ENCODE measurements at regions not wholly inside any gene's neighbourhood (a gene's known extent, or its start where the extent isn't known, plus 50 kb on each side); places are given as distances from the start of the nearest gene placed in this dataset.
"Not testable (repeated sequence)": the region's sequence is repeated elsewhere in the genome, so short reads cannot be mapped to it uniquely, and the experiment has no call there.

- FAIRE-seq: no peak
Observed at GRCh38 chr11:98600786-98601773, 419.7 kb upstream of the CNTN5 start.

DNA sequence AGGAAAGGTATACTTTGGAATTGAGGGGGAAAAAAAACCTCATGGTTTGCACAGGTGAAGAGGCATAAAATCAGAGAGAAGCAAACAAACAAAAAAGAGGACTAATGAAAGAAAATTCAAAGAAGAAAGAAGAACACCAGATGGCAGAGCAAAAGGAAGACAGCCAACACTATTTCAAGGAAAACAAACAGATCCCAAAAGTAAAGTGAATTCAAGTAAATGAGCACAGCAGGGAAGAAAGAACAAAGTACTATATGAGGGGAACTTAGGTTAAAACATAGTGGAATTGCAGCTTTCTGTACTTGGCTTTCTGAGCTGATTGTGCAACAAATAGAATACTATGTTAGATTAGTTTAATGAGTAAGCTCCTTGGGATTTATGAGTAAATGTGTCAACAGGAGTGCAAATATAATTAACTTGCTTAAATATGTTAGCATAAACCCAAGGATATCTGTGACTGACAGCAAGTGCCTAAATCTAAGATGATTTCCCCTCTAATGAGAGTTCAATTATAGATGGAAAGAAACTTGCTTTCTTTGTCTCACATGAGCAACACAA lies 404.6 kb upstream of the CNTN5 start:
- no peak for FAIRE-seq

DNA sequence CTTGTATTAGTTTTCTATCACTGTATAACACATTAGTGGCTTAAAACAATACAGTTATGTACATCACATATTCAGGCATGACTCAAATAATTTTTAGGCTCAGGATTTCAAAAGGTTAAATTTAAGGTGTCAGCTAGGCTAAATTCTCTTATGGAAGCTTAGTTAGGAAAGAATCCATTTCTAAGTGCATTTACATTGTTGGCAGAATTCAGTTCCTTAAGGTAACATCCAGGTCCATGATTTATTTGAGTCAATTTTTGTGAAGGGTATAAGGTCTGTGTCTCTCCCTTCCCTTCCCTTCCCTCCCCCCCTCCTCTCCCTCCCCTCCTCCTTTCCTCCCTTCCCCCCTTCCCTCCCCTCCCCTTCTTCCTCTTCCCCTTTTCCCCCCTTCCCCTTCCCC lies 399.0 kb upstream of the CNTN5 start:
- no peak for FAIRE-seq

DNA sequence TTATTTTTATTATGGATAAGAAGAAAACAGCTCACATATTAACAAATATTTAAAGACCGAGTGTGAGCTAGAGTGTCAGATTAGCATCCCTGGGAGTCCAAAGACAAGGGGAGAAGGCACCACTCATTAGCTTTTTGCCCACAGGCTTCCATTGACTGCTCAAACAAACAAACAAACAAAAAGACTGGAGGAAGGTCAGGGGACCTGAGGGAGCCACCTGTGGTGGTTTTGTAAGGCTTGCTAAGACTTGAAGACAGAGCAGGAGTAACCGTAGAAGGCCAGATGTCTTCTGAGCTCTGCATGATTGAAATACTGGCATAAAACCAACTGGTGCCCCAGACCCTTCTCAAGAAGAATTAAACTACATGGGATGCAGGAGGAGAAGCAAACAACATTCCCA lies 395.2 kb upstream of the CNTN5 start:
- FAIRE-seq: no peak

- FAIRE-seq: no peak
Observed at GRCh38 chr11:98630736-98631135, 390.0 kb upstream of the CNTN5 start.

- no peak for FAIRE-seq
Observed at GRCh38 chr11:98657711-98658110, 363.0 kb upstream of the CNTN5 start.

DNA sequence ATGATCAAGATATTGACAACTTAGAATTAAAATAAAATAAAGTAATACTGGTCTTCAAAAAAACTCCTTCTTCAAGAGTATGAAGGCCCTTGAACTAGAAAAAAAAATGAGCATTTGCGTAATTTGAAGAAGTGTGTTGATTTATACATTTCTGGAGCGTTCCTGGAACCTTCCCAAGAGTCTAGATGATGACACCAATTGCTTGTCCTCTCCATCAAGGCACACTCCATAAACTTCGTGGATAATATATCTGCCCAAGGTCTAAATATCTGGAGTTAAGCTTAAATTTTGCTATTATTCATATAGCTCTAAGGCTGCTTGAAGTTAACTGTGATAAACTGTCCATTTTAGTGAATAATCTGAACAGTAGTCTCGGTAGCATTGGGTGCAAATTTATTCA lies 361.3 kb upstream of the CNTN5 start:
- FAIRE-seq: no peak

GRCh38 chr11:98674390-98674789 lies 346.4 kb upstream of the CNTN5 start:
- no peak for FAIRE-seq

- no peak for FAIRE-seq
Observed at GRCh38 chr11:98679673-98680072, 341.1 kb upstream of the CNTN5 start.

DNA sequence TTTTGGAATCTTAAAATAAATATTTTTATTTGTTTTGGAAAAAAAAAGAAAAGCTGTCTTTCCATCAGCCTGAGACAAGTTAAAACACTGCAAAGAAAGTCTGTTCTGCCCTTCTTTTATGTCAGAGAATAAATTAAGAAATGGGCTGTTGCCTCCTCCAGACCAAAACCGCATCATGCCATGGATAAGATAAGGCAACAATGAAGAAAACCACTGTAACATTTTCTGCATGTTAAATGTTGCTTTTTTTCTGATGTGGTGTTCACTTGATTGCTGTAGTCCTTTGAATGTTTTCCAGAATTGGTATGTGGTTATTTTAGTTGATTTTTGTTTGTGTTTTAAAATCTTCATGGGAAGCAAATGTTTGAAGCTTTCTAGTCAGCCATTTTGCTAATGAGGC lies 319.2 kb upstream of the CNTN5 start:
- no peak for FAIRE-seq

- no peak for FAIRE-seq
Observed at GRCh38 chr11:98703779-98704556, 316.8 kb upstream of the CNTN5 start.

DNA sequence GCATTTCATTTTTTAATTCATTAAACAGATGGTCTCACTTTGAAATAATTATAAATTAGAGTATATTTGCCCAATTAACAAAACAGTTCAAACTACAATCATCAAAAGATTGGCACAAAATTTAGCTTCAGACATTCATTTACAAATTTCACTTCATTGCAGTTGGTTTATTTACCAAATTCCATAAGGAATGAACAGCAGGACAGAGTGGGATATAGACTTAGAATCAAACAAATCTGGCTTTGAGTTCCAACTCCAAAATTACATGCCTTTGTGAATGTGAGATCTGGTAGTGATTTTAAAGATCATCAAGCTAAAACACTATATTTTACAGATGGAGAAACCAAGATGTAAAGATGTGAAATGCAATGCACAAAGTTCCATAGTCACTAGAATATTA lies 310.7 kb upstream of the CNTN5 start:
- FAIRE-seq: no peak

GRCh38 chr11:98710986-98711385 lies 309.8 kb upstream of the CNTN5 start:
- no peak for FAIRE-seq

GRCh38 chr11:98720951-98721350 lies 299.8 kb upstream of the CNTN5 start:
- no peak for FAIRE-seq

- FAIRE-seq: no peak
Observed at GRCh38 chr11:98725471-98725870, 295.3 kb upstream of the CNTN5 start.

DNA sequence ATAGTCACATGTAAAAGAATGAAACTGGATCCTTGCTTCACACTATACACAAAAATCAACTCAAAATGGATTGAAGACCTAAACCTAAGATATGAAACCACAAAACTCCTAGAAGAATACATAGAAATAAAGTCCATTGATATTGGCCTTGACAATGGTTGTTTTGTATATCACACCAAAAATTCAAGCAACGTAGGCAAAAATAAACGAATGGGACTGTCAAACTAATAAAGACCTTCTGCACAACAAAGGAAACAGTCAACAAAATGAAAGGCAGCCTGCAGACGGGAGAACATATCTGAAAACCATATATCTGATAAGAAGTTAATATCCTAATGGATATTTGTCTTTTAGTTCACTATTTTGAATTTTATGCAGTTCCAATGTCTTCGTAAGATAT lies 292.3 kb upstream of the CNTN5 start:
- no peak for FAIRE-seq

- no peak for FAIRE-seq
Observed at GRCh38 chr11:98729118-98729517, 291.6 kb upstream of the CNTN5 start.

- no peak for FAIRE-seq
Observed at GRCh38 chr11:98732947-98733346, 287.8 kb upstream of the CNTN5 start.

- not testable (repeated sequence) for FAIRE-seq
Observed at GRCh38 chr11:98733378-98733777, 287.4 kb upstream of the CNTN5 start.

GRCh38 chr11:98734686-98735085 lies 286.1 kb upstream of the CNTN5 start:
- no peak for FAIRE-seq

DNA sequence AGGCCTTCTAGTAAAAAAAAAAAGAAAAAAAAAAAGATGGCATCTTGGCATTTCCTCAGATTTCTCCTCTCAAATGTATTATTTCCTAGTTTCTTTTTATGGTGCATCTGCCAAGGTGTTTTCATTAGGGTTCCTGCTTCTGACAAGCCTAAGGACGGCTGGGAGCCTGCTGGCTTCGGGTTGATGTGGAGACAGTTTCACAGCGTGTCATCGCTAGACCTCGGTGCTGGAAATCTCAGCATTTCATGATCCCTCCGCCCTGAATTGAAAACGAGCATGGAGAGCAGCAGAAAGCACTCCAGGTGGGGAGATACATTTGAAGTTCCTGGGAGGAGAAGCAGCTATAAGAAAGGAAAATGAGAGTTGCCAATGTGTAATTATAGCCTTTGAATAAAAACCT lies 283.9 kb upstream of the CNTN5 start:
- FAIRE-seq: no peak

DNA sequence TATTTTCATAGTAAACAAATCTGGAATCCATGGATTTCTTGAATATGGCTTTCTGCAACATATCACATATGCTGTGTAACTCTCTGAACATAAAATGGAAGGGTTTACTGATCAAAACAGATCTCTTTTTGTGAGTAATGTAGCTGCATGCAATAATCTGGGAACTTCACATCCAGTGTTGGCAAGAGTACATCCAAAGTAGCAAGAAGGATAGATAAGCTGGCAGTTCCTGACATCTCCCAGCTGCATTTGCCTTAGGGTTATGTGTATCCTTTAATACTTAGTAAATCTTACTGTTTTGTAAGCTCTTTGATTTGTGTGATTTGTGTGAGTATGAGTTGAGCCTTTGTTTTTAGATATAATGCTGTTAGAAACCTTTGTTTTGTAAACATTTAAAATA lies 280.4 kb upstream of the CNTN5 start:
- FAIRE-seq: no peak

GRCh38 chr11:98763446-98763845 lies 257.3 kb upstream of the CNTN5 start:
- FAIRE-seq: not testable (repeated sequence)

- FAIRE-seq: no peak
Observed at GRCh38 chr11:98766903-98767302, 253.8 kb upstream of the CNTN5 start.

Measured in G401.6 (cell line).